ELF-1 (cell line): ENCODE measurements at regions not wholly inside any gene's neighbourhood (a gene's known extent, or its start where the extent isn't known, plus 50 kb on each side); places are given as distances from the start of the nearest gene placed in this dataset.
A peak's percentile ranks its signal among the peaks of the same experiment; 100 is the strongest.

Source experiments
- DNase-seq: peaks from one replicate; pipeline ENCODE4 v3.0.0-alpha.2; 2016; ENCODE audit warnings: low read depth, low spot score

DNA sequence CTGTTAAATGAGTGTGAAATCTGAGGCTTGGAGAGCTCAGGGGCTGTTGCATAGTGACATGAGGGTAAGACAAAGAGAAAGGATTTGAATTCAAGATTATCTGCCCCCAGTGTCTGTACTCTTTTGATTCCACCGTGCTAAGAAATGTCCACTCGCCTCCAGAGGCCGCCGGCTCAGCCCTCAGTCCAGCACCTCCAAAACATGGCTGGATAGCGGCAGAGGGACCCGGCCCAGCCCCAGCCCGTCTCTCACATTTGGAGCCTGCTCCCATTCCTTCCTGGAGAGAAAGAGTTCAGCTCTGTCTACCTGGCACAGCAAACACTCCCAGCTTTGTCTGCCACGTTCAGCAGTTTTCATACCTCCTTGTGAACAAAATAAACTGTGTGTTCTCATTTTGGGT is 84.8 kb upstream of the IQSEC1 start:
- DNase-seq: no peak

DNA sequence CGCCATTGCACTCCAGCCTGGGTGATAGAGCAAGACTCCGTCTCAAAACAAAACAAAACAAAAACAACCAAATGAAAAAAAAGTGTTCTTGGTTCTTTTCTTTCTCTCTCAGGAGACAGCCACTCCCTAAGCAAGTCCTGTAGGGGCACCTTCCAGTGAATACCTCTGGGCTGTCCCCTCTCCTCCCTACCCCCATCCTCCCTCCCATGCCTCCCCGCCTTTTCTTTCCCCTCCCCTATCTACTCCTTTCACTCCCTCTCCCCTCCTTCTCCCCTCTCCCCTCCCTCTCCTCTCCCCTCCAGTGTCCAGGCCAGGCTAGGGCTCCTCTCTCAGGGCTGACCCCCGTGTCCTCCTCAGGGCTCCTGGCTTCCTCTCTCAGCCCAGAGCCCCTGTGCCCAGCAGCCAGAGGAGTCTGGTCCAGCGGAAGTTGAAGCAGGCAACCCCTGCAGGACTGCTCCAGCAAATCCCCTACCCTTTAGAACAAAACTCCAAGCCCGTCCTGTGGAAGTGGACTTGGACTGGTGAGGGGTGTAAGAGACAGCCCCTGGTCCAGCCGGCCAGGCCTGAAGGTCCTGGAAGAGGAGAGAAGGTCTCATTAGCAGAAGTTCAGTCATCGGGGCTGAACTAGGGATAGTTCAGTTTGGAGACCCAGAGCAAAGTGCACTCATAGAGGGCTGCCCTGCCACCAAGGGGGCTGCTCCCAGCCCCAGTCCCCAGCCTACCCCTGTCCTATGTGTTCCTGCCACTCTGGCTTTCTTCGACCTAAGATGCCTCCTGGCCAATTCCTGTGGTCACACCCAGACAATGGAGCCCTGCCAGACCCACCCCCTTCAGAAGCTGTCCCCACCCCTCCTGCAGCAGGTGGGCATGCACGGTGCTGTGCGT is 79.8 kb upstream of the IQSEC1 start:
- DNase-seq: no peak

DNA sequence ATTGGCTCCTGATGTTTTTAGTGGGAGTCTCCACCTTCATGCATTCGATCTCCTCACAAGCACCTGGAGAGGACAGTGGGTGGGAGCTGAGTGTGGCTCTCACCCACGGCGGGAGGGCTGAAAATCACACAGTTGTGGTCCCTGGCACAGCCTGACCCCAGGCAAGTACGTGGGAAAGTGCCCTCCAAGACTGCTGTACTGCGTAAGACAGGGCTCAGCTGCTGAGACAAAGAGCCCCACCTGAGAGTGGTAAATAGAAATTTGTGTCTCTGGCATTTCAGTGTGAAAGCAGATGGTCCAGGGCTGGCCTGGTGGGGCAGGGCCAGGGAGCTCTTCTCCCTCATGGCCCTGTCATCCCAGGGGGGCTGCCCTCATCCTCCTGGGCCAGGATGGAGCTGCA is 77.4 kb upstream of the IQSEC1 start:
- no peak for DNase-seq

DNA sequence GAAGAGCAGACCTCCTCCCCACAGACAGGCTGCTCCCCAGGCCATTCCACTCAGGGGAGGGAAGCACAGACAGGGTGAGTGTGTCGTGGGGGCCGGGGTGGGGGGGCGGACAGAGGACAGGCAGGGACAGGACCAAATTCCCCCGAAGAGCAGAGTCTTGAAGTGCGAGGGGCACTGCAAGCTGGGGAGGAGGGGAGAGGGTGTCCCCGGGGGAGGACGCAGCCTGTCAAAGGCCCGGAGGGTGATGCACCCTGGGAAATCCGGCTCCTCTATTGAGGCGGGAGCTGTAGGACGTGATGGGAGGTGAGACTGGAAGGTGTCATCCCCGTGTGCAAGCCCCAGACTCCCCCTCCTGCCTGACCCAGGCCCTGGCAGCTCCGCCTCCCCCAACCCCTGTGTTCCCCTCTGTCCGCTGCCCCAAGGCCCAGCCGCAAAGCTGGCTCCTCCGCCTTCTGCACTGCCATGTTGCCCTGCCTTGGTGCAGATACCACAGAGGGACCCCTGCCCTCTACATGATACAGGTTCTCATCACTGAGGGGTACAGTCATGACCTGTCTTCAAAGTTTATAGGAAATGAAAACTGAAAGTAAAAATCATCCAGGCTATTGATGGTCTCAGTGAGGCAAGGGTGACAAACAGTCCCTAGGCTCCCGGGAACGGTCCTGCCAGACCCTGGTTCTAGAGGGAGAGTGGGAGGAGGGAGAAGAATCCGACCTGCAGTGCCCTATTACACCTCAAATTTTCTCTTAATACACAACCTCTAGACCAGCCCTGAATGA is 76.3 kb upstream of the IQSEC1 start:
- no peak for DNase-seq

DNA sequence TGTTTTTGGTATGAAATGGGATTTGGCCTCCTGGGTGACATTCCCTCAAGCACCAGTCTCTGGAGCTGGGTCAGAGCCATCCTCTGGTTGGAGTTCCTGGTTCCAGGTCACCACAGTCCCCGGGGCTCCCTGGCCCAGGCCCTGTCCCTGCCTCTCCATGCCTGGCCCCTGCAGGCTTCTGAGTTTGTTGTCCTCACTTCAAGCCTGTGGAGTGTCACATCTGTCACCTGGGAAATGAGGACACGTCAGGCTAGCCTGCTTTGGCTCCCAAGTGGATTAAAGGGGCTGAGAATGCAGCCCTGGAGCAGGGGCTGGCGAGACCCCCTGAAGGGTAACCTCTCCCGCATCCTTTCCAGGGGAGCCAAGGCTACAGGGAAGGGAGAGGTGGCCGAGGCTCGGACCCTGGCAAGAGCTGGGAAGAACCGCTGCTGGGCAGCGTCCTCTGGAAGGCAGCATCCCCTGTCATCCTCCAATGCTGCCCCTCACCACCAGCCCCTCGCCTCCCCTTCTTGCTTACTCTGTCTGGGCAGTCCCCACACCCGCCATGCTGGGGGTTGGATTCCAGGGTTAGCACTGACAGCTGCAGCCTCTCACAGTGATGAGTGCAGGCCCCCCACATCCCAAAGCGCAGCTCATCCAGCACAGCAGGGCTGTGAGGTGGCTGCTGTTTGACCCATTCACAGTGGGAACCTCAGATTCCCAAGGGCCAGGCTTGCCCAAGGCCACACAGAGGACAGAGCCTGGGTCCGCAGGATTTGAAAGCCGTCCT is 75.5 kb upstream of the IQSEC1 start:
- DNase-seq: peak; percentile 41

DNA sequence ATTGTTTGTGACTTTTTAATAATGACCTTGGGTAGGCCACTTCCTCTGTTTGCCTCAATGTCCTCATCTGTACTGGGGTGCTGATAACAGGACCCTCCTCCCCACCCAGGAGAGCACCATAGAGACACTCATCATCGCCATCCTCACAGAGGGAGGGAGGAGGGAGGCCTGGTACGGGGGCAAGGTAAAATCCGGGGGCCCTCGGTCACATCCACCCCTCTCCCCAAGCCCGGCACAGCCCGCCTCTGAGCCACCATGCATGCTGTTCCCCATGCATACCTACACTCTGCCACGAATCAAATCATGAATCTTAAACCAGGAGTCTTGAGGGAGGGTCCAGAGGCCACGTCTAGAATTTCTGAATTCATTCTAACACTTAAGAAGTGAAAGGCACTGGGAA is 74.9 kb upstream of the IQSEC1 start:
- no peak for DNase-seq

DNA sequence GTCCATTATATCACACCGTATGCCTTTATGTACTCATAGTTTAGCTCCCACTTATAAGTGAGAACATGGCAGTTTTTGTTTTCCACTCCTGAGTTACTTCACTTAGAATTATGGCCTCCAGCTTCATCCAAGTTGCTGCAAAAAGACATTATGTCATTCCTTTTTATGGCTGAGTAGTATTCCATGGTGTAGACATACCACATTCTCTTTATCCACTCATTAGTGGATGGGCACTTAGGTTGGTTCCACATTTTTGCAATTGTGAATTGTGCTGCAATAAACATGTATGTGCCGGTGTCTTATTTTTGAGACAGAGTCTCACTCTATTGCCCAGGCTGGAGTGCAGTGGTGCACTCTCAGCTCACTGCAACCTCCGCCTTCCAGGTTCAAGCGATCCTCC is 74.1 kb upstream of the IQSEC1 start:
- DNase-seq: no peak

DNA sequence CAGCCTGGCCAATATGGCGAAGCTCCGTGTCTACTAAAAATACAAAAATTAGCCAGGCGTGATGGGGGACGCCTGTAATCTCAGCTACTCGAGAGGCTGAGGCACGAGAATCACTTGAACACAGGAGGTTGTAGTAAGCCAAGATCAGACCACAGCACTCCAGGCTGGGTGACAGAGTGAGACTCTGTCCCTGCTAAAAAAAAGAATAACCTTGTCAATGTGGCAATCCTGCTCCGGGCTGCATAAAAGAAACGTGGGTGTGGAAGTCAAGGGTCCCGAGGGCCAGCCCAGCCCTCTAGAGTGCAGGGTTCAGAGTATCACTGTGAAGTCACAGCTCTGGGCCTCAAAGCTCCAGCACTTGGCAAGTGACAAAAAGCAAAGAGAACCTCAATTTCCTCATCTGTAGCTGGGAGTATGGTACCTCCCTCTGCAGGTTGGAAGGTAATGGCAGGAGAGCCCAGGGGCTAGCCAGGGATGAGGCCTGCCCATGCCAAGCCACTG is 73.5 kb upstream of the IQSEC1 start:
- DNase-seq: no peak

DNA sequence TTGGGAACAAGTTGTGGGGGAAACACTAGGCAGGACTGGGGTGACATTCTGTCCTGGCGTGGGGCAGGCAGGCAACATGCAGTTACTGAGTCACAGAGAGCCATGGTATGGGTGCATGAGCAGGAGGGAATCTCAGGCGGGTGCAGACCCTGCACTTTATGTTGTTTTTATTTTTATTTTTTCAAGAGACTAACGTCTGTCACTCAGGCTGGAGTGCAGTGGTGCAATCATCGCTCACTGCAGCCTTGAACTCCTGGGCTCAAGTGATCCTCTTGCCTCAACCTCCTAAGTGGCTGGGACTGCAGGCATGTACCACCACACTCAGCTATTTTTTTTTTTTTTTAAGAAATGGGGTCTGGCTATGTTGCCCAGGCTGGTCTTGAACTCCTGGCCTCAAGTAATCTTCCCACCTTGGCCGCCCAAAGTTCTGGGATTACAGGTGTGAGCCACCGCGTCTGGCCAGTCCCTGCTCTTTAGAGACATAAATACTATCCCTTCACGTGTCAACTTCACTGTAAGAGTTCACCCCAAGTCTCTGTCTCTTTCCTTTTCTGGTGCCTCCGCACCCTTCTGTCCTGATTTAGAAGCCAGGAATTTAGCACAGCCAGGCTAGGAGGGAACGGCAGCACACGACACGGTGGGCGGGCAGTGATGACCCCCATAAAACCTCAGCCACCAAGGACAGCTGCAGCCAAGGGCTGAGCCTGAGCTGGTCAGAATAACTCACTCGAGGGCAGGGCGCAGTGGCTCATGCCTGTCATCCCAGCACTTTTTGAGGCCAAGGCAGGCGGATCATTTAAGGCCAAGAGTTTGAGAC is 72.8 kb upstream of the IQSEC1 start:
- no peak for DNase-seq

DNA sequence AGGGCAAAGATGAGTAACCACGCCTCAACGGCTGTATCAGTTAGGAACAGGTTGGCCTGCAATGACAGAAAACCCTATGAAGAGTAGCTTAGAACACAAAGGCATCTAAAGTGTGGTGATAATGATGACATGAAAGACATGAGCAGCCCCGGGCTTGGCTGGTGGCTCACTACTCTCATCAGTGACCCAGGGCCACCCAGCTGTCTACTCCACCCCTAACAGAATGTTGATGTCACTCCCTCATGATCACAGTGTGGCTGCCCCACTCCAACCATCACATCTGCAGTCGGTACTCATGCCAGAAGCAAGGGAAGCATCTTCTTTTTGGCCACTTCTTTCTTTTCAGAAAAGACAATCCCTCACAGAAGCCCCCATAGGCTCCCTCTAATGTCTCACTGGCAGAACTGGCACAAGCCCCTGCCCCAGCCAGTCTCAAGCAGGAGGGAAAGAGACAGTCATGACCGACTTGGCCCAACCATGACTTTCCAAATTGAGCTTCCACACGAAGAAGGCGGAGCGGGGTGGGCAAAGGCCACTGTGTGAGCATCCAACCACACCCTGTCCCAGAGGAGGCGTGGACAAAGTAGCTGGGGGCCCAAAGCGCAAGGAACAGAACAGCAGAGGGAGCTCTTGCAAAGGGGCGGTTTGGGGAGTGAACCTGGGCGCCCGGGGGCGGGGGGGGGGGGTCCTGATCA is 72.0 kb upstream of the IQSEC1 start:
- DNase-seq: no peak

DNA sequence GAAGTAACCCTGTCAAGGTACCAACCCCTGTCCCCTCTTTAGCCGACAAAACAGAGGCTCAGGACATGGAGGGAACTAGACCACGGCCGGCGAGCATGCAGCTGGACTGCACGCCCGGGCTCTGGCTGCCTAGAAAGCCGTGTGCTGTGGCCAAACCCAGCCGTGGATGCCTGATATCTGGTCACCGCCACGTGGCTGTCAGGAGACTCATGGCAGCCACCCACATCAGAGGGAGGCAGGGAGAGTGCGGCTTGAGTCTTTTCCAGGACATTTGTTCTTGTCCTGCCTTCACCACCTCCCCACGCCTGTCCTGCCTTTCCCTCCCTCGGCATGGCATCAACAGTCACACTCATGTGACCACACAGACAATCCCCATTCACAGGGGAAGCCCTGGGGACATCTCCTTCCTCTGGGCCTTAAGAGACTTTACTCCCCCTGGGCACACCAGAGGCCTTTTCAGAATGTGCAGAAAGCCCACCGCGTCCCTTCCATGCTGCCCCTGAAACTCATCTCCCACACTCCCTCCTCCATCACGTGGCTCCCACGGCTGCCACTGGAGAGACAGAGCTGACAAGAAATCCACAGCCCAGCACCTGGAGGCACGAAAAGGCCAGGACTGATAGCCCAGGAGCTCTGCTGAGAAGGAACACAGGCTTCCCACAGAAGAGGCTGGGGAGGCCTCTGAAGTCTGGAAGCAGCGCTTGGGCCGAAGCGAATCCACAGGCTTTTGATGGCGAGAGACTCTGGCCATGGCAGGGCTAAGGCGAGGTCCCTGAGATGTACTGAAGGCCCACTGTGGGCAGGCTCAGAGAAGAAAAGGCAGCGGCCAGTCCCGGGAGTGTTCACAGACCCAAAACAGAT is 71.2 kb upstream of the IQSEC1 start:
- DNase-seq: no peak

DNA sequence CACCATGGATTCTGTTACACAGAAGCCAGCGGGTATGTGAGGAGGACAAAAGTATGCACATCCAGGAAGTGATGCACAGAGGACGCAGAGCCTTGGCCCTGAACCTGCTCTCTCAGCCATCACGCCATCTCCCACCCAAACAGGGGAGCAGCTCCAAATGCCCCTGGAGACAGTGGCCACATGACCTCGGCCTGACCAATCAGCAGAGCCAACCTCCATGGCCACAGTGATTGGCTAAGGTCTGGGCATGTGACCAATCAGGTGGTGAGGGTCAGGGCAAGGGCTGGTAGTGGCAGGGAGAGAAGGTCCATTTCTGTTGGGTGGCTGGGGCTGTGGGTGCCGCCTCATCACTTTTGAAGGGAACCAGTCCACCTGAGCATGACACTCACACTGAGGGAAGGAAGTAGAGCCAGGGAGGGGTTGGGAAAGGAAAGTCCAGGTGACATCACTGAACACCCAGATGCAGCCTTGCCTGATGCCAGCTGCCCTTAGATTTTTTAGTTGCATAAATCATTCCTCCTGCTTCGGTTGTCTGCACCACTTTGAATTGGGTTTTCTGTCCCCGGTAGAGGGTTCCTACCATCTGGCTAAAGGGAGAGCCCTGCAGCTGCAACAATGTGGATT is 70.3 kb upstream of the IQSEC1 start:
- no peak for DNase-seq

DNA sequence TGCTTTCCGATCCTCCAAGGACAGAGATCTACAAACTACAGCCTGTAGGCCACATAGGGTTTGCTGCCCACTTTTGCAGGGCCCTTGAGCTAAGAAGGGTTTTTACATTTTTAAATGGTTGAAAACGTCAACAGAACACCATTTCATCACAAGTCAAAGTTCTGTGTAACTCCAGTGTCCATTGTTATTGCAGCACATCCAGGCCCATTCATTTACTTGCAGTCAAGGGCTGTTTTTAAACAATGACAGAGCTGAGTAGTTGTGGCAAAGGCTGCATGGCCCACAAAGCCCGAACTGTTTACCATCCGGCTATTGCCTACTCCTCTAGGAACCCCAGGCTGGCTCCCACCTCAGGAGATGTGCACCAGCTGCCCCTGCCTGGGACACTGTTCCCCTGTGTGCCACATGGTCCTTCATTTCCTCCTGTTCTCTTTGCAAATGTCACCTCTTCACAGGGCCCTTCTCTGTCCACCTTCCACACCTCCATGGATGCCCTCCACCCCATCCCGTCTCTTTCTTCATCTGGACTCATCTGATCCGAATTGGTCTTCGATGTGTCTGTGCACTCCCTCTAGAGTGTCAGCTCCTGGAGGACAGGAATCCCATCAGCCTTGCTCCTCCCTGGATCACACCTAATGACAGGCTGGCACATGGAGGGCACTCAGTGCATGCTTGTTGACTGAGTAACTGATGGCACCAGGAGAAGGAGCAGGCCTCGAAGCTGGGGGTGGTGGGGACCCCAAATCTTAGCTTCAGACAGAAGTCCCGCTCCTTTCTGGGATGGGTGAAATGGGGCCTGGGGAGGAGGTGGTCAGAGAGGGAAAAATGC is 69.5 kb upstream of the IQSEC1 start:
- no peak for DNase-seq

DNA sequence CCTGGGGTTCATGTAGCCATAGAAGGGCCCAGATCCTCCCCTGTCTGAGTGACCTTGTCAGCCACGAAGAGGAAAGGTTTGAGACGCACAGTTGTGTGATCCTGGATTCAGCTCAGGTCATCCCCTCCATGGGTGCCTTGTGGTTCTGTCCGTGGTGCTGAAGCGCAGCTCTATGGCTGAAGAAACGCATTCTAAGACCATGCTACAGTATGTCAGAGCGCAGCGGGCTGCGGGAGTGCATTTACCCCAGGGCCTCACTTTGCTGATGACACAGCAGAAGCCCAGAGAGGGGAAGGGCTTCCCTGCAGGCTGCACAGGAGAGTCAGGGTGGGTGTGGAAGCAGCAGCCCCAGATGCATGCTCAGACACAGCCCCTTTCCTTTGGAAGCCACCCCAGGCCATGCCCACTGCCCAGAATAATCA is 68.8 kb upstream of the IQSEC1 start:
- peak; percentile 72 for DNase-seq

DNA sequence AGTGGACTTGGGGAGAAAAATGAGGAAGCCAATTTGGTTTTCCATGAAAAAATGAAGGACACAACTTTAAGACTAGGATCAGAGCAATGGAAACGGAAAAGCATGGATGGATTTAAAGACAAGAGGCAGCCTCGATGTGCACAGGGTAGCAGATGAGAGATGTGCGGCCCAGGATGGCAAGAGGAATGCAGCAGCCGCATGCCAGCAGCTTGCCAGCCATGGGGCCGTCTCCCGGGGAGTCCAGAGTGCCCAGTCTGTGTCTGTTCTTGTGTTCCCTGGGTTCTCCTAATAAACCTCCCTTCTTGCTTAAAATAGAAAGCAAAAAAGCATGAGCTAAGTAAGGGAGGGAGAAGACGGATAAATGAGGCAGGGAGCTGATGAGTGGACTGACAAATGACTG is 68.0 kb upstream of the IQSEC1 start:
- DNase-seq: no peak

DNA sequence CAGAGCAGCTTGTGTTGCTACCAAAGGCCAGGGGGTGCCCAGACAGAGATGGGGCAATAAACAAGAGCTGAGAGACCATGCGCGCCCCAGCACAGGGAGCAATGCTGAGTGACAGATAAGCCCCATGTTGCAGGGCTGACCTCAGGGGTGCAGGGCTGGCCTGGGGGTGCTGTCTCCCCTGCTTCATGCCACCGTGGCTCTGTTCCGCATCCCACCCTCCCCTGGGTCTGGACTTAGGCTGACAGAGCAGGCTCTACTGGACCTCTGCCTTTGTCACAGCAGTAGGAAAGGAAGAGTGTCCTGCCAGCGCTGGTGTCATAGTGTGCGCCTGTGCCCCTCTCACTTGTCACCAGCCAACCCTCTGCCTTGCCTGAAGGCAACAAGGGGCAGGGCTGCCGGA is 67.4 kb upstream of the IQSEC1 start:
- DNase-seq: no peak

DNA sequence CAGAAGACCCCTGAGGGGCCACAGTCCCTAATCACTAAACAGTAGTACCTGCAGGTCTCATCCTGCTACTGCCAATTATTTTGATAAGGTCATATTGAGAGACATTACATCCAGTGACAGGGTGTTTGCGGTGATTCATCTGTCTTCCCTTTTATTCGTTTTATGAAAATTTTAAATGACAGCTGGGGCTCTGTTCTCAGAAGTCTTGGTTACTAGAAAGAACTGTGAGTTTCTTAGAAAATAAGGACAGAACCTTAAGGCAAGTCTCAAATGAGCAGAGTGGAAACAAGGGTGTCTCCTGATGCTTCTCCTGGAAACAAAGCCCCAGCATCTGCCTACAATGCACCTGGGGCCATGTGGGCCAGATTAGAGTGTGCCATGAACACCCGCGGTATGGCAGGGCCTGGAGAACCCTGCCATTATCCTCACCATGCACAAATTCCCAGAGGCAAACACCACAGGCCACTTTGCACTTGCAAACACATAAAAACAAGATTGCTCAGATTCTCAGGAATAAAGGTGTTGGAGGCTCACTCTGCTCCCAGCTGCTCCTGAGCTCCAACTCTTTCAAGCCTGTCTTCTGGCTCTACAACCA is 66.3 kb upstream of the IQSEC1 start:
- DNase-seq: no peak

DNA sequence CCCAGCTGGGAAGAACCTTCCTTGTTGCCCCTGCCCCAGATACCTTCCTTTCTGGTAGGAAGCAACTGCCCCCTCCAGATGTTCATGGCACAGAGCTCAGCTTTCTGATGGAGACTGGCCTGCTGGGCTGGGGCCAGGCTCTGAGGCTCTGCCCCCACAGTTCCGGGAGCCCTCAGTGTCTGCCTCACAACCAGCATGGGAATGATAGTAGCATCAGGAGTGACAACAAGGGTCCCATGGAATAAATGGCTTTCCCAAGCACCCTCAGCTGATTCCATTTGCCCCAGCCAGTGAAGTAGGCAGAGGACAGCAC is 65.6 kb upstream of the IQSEC1 start:
- DNase-seq: no peak
